ENCODE measurements at regions not wholly inside any gene's neighbourhood (a gene's known extent, or its start where the extent isn't known, plus 50 kb on each side); places are given as distances from the start of the nearest gene placed in this dataset.

- no peak for DNase-seq (ENCODE audit: low read depth)
- TF ChIP-seq, protein P1, sequence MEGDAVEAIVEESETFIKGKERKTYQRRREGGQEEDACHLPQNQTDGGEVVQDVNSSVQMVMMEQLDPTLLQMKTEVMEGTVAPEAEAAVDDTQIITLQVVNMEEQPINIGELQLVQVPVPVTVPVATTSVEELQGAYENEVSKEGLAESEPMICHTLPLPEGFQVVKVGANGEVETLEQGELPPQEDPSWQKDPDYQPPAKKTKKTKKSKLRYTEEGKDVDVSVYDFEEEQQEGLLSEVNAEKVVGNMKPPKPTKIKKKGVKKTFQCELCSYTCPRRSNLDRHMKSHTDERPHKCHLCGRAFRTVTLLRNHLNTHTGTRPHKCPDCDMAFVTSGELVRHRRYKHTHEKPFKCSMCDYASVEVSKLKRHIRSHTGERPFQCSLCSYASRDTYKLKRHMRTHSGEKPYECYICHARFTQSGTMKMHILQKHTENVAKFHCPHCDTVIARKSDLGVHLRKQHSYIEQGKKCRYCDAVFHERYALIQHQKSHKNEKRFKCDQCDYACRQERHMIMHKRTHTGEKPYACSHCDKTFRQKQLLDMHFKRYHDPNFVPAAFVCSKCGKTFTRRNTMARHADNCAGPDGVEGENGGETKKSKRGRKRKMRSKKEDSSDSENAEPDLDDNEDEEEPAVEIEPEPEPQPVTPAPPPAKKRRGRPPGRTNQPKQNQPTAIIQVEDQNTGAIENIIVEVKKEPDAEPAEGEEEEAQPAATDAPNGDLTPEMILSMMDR (IDR thresholded peaks at IDR 0.05; ENCODE audit: control insufficient read depth, insufficient read depth, low read depth, low read length, missing control alignments): no peak
- H3K4me3 ChIP-seq (ENCODE audit: control insufficient read depth, low read depth, low read length): no peak overlapping the region
Observed at GRCh38 chr18:2218101-2218500, 353.2 kb downstream of the METTL4 start.

DNA sequence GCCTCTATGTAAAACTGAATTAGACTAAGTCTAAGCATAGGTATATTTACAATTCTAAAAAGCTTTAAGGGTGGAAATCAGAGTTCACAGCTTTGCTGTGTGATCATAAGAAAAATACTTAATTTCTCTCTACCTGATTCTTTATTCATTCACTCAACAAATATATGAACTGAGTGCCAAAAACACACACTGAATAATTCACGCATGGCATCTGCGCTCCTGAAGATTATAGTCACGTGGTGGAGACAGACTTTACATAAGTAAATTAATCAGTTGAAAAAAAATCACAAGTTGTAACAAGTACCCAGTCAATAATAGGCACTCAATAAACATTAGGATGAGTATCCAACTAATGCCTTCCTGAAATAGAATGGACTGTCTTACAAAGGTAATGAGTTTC, 351.6 kb downstream of the METTL4 start:
- TF ChIP-seq, protein P1 (IDR thresholded peaks at IDR 0.05; ENCODE audit: control insufficient read depth, insufficient read depth, low read depth, low read length, missing control alignments): no peak
- no peak overlapping the region for H3K4me3 ChIP-seq (ENCODE audit: control insufficient read depth, low read depth, low read length)
- no peak for DNase-seq (ENCODE audit: low read depth)

- DNase-seq (ENCODE audit: low read depth): no peak
- TF ChIP-seq, protein P1 (IDR thresholded peaks at IDR 0.05; ENCODE audit: control insufficient read depth, insufficient read depth, low read depth, low read length, missing control alignments): no peak
- no peak overlapping the region for H3K4me3 ChIP-seq (ENCODE audit: control insufficient read depth, low read depth, low read length)
Observed at GRCh38 chr18:2222270-2223185, 348.8 kb downstream of the METTL4 start.

DNA sequence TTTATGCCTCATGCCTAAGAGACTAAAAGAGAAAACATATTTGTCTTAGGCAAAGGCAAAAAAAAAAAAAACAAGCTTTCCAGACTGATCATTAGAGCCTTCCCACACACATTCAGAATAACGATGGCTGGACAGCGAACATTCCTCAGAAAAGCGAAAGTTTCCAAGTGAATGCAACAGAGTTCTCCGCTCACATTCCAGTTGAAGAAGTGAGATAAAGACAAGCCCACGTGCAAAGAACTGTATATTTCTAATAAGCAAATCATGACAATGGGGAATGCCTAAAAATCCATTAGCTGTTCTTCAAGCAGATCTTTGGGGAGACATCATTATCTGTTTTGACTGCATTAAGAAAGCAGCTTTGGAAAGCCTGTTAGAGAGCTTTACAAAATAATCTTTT, 347.9 kb downstream of the METTL4 start:
- H3K4me3 ChIP-seq (ENCODE audit: control insufficient read depth, low read depth, low read length): no peak overlapping the region
- no peak for DNase-seq (ENCODE audit: low read depth)
- TF ChIP-seq, protein P1 (IDR thresholded peaks at IDR 0.05; ENCODE audit: control insufficient read depth, insufficient read depth, low read depth, low read length, missing control alignments): no peak

DNA sequence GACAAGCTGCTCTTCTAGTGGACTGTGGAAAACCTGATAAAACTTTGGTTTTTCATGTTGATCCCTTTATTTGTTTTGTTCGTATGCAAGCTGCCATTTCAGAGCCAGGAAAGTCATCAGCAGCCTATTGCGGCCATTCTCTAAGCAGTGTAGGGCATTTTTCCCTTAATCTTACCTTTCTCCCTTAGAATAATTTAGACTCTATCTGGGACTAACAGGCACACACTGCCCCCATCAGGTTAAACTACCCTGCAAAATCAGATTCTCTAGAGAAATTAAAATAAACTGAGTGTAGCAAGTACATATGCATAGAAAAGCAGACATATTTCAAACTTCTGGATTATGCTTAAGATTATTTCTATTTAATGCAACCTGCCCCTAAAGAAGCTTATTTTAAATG, 347.5 kb downstream of the METTL4 start:
- H3K4me3 ChIP-seq (ENCODE audit: control insufficient read depth, low read depth, low read length): no peak overlapping the region
- no peak for DNase-seq (ENCODE audit: low read depth)
- TF ChIP-seq, protein P1 (IDR thresholded peaks at IDR 0.05; ENCODE audit: control insufficient read depth, insufficient read depth, low read depth, low read length, missing control alignments): peak; percentile 56

GRCh38 chr18:2236232-2236631, 335.1 kb downstream of the METTL4 start:
- TF ChIP-seq, protein P1 (IDR thresholded peaks at IDR 0.05; ENCODE audit: control insufficient read depth, insufficient read depth, low read depth, low read length, missing control alignments): no peak
- no peak for DNase-seq (ENCODE audit: low read depth)

More at GRCh38 chr18:2236232-2236631, 335.1 kb downstream of the METTL4 start:
- H3K4me3 ChIP-seq (ENCODE audit: control insufficient read depth, low read depth, low read length): no peak overlapping the region

Measured in AG09309 (cell line).